ENCODE measurements at regions not wholly inside any gene's neighbourhood (a gene's known extent, or its start where the extent isn't known, plus 50 kb on each side); places are given as distances from the start of the nearest gene placed in this dataset.

DNA sequence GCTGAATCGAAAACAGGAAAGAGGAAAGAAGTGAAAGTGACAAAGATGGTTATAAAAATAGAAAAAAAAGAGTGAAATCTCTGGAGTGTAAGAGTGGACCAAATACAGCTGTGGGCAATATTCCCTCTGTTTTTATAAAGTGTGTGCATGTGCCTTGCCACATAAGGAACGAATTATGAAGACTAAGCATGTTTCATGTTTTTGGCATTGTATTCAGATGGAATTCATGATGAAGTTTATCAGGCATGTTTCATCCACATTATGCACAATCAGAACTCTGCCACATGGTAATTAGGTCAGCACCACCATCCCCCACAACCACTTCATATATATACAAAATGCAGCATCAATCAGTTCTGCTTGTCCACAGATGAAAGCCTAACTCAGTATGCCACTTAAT is 348.0 kb downstream of the ZNF608 start:
- H3K27me3 Mint-ChIP-seq (ENCODE audit: low read depth) = peaks cover 2% of the 10 kb centered on the region
- H3K36me3 Mint-ChIP-seq = no peaks in the 10 kb centered on the region
- no peak for DNase-seq (ENCODE audit: low spot score in 2 of 2, unreplicated experiment in 2 of 2)
- no peak overlapping the region for H3K4me3 Mint-ChIP-seq
- TF ChIP-seq, protein P1, sequence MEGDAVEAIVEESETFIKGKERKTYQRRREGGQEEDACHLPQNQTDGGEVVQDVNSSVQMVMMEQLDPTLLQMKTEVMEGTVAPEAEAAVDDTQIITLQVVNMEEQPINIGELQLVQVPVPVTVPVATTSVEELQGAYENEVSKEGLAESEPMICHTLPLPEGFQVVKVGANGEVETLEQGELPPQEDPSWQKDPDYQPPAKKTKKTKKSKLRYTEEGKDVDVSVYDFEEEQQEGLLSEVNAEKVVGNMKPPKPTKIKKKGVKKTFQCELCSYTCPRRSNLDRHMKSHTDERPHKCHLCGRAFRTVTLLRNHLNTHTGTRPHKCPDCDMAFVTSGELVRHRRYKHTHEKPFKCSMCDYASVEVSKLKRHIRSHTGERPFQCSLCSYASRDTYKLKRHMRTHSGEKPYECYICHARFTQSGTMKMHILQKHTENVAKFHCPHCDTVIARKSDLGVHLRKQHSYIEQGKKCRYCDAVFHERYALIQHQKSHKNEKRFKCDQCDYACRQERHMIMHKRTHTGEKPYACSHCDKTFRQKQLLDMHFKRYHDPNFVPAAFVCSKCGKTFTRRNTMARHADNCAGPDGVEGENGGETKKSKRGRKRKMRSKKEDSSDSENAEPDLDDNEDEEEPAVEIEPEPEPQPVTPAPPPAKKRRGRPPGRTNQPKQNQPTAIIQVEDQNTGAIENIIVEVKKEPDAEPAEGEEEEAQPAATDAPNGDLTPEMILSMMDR (IDR thresholded peaks at IDR 0.05; ENCODE audit: unreplicated experiment) = no peak
- H3K4me1 Mint-ChIP-seq = peaks cover 39% of the 10 kb centered on the region
- no peaks in the 10 kb centered on the region for H3K9me3 Mint-ChIP-seq
- H3K27ac Mint-ChIP-seq = no peak overlapping the region

DNA sequence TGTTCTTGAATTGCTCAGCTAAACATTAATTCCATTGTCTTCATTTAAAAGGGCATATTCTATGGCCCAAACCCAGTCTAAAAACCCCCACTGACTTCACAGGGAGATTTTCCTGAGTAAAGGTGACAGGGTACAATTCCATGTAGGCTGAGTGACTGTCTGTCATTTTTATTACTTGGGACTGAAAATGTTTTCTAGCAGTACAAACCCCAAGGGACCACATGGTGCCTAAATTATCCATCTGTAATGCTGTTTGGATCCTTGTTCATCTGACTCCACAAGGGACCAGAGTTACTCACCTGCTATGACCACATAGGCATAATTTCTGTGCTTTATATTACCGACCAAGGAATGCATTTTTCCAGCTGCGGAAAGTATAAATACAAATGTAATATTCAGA is 349.1 kb downstream of the ZNF608 start:
- H3K9me3 Mint-ChIP-seq = no peaks in the 10 kb centered on the region
- no peak for DNase-seq (ENCODE audit: low spot score in 2 of 2, unreplicated experiment in 2 of 2)
- TF ChIP-seq, protein P1 (IDR thresholded peaks at IDR 0.05; ENCODE audit: unreplicated experiment) = no peak
- no peaks in the 10 kb centered on the region for H3K36me3 Mint-ChIP-seq
- no peak overlapping the region for H3K4me3 Mint-ChIP-seq
- peaks cover 2% of the 10 kb centered on the region for H3K27me3 Mint-ChIP-seq (ENCODE audit: low read depth)
- peaks cover 38% of the 10 kb centered on the region for H3K4me1 Mint-ChIP-seq
- H3K27ac Mint-ChIP-seq = no peak overlapping the region

DNA sequence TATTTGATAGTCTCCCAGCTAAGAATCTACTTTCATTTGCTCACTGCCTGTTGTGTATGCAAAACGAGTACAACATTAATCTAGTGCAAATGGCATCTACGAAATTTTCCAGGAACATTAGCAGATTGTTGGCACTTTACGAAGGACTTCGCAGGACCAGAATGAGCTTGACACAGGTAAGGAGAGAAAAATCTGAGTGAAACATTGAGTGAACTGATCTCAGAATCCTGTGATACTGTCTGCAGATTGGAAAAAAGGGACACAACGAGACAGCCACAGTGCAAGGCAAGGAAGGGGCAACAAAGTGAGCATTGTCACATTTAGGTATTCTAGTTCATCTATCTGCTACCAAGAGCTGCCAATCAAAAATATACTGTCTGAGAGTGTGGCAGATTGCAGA is 350.5 kb downstream of the ZNF608 start:
- peaks cover 2% of the 10 kb centered on the region for H3K27me3 Mint-ChIP-seq (ENCODE audit: low read depth)
- no peak overlapping the region for H3K27ac Mint-ChIP-seq
- H3K4me3 Mint-ChIP-seq = no peak overlapping the region
- H3K9me3 Mint-ChIP-seq = peaks cover 2% of the 10 kb centered on the region
- H3K4me1 Mint-ChIP-seq = peaks cover 26% of the 10 kb centered on the region
- peaks cover 1% of the 10 kb centered on the region for H3K36me3 Mint-ChIP-seq
- TF ChIP-seq, protein P1 (IDR thresholded peaks at IDR 0.05; ENCODE audit: unreplicated experiment) = no peak
- DNase-seq (ENCODE audit: low spot score in 2 of 2, unreplicated experiment in 2 of 2) = no peak

DNA sequence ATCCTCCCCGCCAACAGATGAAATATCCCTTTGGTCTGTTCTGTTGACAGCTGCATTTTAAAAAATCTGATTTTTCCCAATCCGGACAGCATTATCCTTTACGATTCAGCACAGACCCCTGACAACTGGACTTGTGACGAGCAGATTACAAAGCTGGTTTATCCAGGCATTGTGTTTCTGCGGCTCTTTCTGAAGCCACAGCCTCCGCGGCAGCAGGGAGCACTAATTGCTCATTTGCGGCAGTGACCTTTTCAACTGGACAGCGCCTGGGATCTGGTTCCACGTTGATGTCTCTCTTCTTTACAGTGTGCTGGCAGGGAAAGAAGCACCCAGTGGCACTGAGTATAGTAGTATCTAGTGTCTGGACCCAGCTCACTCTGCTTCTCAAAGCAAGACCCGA is 351.2 kb downstream of the ZNF608 start:
- peaks cover 2% of the 10 kb centered on the region for H3K27me3 Mint-ChIP-seq (ENCODE audit: low read depth)
- H3K4me1 Mint-ChIP-seq = peaks cover 26% of the 10 kb centered on the region
- DNase-seq (ENCODE audit: low spot score in 2 of 2, unreplicated experiment in 2 of 2) = no peak
- H3K27ac Mint-ChIP-seq = no peak overlapping the region
- peaks cover 9% of the 10 kb centered on the region for H3K9me3 Mint-ChIP-seq
- H3K36me3 Mint-ChIP-seq = peaks cover 6% of the 10 kb centered on the region
- TF ChIP-seq, protein P1 (IDR thresholded peaks at IDR 0.05; ENCODE audit: unreplicated experiment) = no peak
- no peak overlapping the region for H3K4me3 Mint-ChIP-seq

DNA sequence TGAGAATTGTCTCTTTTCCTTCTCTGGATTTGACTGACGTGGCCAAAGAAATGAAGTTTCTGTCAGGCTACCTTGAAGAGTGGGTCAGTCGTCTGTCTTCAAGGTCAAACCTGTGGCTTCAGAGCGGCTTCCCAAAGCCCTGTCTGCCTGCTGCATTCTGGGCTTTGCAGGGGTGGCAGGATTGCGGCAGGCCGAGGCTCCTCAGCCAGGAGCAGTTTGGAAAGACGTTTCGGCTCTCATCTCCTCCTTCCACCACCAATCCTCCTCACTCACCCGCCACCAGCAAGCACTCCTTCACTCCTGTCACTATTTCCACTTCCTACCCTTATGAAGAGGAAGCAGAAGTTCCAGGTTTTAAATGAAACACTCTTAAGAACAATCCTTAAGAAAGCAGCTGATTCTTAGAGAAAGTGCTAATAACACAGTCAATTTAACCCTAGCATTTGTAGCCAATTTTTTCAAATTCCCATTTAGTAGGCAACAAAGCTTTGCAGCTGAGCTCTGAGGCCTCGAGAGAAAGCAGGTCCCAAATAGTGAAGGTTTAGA is 351.7 kb downstream of the ZNF608 start:
- H3K27ac Mint-ChIP-seq = no peak overlapping the region
- no peak for DNase-seq (ENCODE audit: low spot score in 2 of 2, unreplicated experiment in 2 of 2)
- H3K36me3 Mint-ChIP-seq = peaks cover 10% of the 10 kb centered on the region
- TF ChIP-seq, protein P1 (IDR thresholded peaks at IDR 0.05; ENCODE audit: unreplicated experiment) = no peak
- H3K9me3 Mint-ChIP-seq = peaks cover 14% of the 10 kb centered on the region
- peaks cover 26% of the 10 kb centered on the region for H3K4me1 Mint-ChIP-seq
- no peak overlapping the region for H3K4me3 Mint-ChIP-seq
- peaks cover 2% of the 10 kb centered on the region for H3K27me3 Mint-ChIP-seq (ENCODE audit: low read depth)
